Activated T-cell treated with anti-CD3 and anti-CD28 coated beads, Interleukin-2, amount 50 U/mL, for 48 hours (primary cell): ENCODE measurements at regions not wholly inside any gene's neighbourhood (a gene's known extent, or its start where the extent isn't known, plus 50 kb on each side); places are given as distances from the start of the nearest gene placed in this dataset.

Experiments
- DNase-seq, 2 experiments: peaks; one replicate each; pipeline ENCODE4 v3.0.0-alpha.2; 2020

DNA sequence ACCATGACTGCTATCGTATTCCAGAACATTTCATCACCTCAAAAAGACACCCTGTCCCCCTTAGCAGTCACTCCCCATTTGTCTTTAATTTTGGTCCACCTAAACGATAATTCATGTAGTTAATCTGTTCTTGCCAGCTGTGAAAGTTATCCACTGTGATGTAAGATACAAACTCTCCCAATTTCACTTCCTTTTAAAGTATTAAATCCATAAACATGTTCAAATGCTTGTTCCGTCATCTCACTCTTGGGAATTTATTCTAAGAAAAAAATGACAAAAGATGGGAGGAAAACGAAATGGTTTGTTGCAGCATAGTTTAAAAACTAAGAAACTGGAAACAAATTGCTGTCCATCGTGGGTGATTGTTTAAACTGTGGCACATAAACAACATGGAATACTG is 53.7 kb upstream of the IRF2 start:
- no peak for DNase-seq

DNA sequence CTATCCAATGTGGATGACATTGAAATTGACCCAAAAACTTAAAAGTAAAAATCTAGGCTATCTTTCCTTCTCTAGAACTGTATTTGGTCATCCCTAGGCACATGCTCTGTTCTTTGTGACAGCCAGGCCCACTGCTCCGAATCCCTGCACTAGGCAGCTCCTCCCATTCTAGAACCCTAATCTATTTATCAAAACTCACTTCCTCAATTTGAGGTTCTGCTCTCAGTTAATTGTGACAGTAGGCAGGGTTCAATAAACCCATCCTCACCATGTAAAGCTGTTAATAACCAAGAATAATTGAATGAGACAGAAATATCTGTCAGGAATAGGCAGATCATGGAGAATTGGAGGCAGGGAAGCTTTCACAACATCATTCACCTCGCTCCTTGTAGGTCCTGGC is 51.9 kb upstream of the IRF2 start:
- no peak for DNase-seq
